Panc1 (cell line): ENCODE measurements at regions not wholly inside any gene's neighbourhood (a gene's known extent, or its start where the extent isn't known, plus 50 kb on each side); places are given as distances from the start of the nearest gene placed in this dataset.

Experiments used
- POLR2AphosphoS5 ChIP-seq: IDR thresholded peaks from 2 replicates; pipeline ENCODE4 v1.6.1; 2012; ENCODE audit warnings: mild to moderate bottlenecking, low read depth, low read length, moderate library complexity
- TCF7L2 ChIP-seq: IDR thresholded peaks from 2 replicates; pipeline ENCODE4 v1.6.1; 2011; ENCODE audit warnings: mild to moderate bottlenecking, low read depth, low read length, inconsistent platforms
- TF ChIP-seq, protein P1 (sequence below): fragments of 450-650 bp; IDR thresholded peaks from 2 replicates; pipeline ENCODE4 v1.5.1; 2017; ENCODE audit warnings: mild to moderate bottlenecking

DNA sequence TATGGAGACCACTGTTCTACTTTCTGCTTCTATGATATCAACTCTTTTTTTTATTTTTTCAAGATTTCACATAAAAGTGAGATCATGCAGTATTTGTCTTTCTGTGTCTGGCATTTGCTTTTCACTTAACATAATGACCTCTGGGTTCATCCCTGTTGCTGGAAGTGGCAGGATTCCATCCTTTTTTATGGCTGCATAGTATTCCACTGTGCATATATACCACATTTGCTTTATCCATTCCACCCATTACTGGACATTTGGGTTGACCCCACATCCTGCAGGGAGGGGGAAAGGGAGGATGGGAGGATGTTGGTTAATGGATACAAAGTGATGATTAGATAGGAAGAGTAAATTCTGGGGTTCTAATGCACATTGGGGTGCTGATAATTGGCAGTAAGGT is 80.3 kb upstream of the NPTX2 start:
- TF ChIP-seq, protein P1, sequence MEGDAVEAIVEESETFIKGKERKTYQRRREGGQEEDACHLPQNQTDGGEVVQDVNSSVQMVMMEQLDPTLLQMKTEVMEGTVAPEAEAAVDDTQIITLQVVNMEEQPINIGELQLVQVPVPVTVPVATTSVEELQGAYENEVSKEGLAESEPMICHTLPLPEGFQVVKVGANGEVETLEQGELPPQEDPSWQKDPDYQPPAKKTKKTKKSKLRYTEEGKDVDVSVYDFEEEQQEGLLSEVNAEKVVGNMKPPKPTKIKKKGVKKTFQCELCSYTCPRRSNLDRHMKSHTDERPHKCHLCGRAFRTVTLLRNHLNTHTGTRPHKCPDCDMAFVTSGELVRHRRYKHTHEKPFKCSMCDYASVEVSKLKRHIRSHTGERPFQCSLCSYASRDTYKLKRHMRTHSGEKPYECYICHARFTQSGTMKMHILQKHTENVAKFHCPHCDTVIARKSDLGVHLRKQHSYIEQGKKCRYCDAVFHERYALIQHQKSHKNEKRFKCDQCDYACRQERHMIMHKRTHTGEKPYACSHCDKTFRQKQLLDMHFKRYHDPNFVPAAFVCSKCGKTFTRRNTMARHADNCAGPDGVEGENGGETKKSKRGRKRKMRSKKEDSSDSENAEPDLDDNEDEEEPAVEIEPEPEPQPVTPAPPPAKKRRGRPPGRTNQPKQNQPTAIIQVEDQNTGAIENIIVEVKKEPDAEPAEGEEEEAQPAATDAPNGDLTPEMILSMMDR: no peak
- TF ChIP-seq POLR2AphosphoS5 (no peak), TCF7L2 (no peak)
